ENCODE measurements at regions not wholly inside any gene's neighbourhood (a gene's known extent, or its start where the extent isn't known, plus 50 kb on each side); places are given as distances from the start of the nearest gene placed in this dataset.

DNA sequence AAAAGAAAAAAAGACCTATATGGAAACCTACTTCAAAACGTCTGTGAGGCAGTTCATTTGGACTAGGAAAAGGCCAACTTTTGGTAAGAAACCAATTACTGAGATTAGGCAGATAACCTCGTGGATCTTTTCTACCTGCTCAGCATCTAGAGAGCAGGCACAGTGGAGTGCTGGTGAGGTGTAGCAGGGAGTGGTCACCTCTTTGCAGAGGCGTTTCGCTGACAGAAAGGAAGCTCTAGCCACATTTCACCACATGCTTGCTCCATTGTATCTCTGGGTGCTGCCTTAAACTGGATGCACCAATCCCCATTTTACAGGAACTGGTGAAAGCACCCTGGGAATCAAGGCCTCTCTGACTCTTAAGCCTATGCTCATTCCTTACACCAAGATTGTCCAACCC lies 360.5 kb downstream of the LIG4 start:
- TF ChIP-seq, protein P1, sequence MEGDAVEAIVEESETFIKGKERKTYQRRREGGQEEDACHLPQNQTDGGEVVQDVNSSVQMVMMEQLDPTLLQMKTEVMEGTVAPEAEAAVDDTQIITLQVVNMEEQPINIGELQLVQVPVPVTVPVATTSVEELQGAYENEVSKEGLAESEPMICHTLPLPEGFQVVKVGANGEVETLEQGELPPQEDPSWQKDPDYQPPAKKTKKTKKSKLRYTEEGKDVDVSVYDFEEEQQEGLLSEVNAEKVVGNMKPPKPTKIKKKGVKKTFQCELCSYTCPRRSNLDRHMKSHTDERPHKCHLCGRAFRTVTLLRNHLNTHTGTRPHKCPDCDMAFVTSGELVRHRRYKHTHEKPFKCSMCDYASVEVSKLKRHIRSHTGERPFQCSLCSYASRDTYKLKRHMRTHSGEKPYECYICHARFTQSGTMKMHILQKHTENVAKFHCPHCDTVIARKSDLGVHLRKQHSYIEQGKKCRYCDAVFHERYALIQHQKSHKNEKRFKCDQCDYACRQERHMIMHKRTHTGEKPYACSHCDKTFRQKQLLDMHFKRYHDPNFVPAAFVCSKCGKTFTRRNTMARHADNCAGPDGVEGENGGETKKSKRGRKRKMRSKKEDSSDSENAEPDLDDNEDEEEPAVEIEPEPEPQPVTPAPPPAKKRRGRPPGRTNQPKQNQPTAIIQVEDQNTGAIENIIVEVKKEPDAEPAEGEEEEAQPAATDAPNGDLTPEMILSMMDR (IDR thresholded peaks at IDR 0.05) = no peak
- no peak for TF ChIP-seq POLR2A (IDR thresholded peaks at IDR 0.05)
